Neural crest cell (in vitro differentiated cells): ENCODE measurements at regions not wholly inside any gene's neighbourhood (a gene's known extent, or its start where the extent isn't known, plus 50 kb on each side); places are given as distances from the start of the nearest gene placed in this dataset.

Experiments used
- DNase-seq: peaks from one replicate; pipeline ENCODE4 v3.0.0; 2021; ENCODE audit warnings: low read depth, mixed read lengths, low spot score
- H3K27ac Mint-ChIP-seq: one replicate; pipeline ENCODE4 v1.8.0; 2021; ENCODE audit warnings: mild to moderate bottlenecking, mixed read lengths; ENCODE audit not compliant: unreplicated experiment
- H3K27me3 Mint-ChIP-seq: 2 replicates; pipeline ENCODE4 v1.8.0; 2021; ENCODE audit warnings: low read depth, mild to moderate bottlenecking, mixed read lengths
- H3K36me3 Mint-ChIP-seq: 2 replicates; pipeline ENCODE4 v1.8.0; 2021; ENCODE audit warnings: low read depth, mild to moderate bottlenecking, mixed read lengths
- H3K4me1 Mint-ChIP-seq: 2 replicates; pipeline ENCODE4 v1.8.0; 2021; ENCODE audit warnings: mixed read lengths
- H3K4me3 Mint-ChIP-seq: one replicate; pipeline ENCODE4 v1.8.0; 2021; ENCODE audit warnings: mild to moderate bottlenecking, mixed read lengths
- H3K9me3 Mint-ChIP-seq: 2 replicates; pipeline ENCODE4 v1.8.0; 2021; ENCODE audit warnings: mixed read lengths
- TF ChIP-seq, protein P1 (sequence below): fragments of 200-600 bp; sonication (generic); conservative IDR thresholded peaks from 2 replicates; pipeline ENCODE4 v1.5.0; 2021; ENCODE audit warnings: antibody characterized with exemption, mild to moderate bottlenecking

DNA sequence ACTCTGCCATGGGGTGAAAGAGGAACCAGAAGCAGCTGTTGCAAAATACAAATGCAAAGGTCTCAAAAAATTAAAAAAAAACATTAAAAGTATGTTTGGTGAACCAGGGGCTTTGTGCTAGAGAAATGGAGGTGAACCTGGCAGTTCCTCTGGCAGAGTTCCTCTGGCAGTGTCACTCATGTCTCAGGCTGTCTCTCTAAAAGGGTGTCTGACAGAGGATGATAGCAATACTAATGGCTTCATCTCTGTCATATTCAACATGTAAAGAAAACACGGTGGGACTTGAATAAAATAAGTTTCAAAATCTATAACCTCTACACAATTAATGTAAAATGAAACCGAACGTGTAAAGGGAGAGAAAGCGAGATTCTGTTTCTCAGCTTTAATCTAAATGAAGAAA lies 375.7 kb upstream of the VWC2 start:
- TF ChIP-seq, protein P1, sequence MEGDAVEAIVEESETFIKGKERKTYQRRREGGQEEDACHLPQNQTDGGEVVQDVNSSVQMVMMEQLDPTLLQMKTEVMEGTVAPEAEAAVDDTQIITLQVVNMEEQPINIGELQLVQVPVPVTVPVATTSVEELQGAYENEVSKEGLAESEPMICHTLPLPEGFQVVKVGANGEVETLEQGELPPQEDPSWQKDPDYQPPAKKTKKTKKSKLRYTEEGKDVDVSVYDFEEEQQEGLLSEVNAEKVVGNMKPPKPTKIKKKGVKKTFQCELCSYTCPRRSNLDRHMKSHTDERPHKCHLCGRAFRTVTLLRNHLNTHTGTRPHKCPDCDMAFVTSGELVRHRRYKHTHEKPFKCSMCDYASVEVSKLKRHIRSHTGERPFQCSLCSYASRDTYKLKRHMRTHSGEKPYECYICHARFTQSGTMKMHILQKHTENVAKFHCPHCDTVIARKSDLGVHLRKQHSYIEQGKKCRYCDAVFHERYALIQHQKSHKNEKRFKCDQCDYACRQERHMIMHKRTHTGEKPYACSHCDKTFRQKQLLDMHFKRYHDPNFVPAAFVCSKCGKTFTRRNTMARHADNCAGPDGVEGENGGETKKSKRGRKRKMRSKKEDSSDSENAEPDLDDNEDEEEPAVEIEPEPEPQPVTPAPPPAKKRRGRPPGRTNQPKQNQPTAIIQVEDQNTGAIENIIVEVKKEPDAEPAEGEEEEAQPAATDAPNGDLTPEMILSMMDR: no peak
- H3K4me3 Mint-ChIP-seq: no peak overlapping the region
- H3K4me1 Mint-ChIP-seq: no peaks in the 10 kb centered on the region
- no peak overlapping the region for H3K27ac Mint-ChIP-seq
- H3K36me3 Mint-ChIP-seq: no peaks in the 10 kb centered on the region
- H3K9me3 Mint-ChIP-seq: no peaks in the 10 kb centered on the region
- no peaks in the 10 kb centered on the region for H3K27me3 Mint-ChIP-seq
- DNase-seq: no peak

DNA sequence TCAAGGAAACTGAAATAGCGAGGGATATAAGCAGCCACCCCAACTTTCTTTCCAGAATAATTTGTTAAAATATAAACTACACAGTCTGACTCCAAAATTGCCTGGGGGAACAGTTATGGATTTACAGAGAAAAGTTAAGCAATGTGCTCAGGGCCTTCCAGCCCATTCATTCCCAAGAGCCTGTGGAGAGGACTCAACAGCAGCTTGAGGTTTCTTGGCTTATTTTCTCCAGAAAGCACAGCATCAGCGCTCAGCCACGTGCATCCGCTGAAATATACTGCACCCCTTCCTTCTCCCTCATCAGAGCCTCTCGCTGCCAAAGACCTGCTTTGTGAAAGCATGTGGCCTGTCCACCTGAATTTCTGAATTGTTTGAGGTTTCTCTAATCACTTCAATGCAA lies 375.2 kb upstream of the VWC2 start:
- no peaks in the 10 kb centered on the region for H3K27me3 Mint-ChIP-seq
- no peak overlapping the region for H3K27ac Mint-ChIP-seq
- TF ChIP-seq, protein P1: no peak
- no peak overlapping the region for H3K4me3 Mint-ChIP-seq
- no peaks in the 10 kb centered on the region for H3K9me3 Mint-ChIP-seq
- no peaks in the 10 kb centered on the region for H3K36me3 Mint-ChIP-seq
- DNase-seq: no peak
- no peaks in the 10 kb centered on the region for H3K4me1 Mint-ChIP-seq

DNA sequence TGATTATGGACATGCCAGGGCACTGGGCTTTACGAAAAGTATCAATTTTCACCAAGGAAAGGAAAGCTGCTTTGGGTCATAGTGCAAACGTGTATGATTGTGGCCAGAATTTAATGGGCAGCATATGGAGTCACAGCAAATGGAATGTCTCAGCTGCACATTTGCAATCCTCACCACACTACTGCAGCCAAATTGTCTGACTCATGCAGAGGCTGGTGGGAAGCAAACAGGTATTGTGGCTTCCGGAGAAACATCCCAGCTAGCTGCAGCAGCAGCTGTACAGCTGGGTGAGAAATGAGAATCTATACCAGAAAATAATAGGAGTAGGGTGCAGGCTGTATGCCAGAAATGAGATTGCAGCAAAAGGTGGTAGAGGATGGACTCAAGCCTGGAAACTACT lies 374.7 kb upstream of the VWC2 start:
- H3K4me3 Mint-ChIP-seq: no peak overlapping the region
- no peaks in the 10 kb centered on the region for H3K36me3 Mint-ChIP-seq
- no peaks in the 10 kb centered on the region for H3K4me1 Mint-ChIP-seq
- no peaks in the 10 kb centered on the region for H3K27me3 Mint-ChIP-seq
- TF ChIP-seq, protein P1: no peak
- H3K9me3 Mint-ChIP-seq: no peaks in the 10 kb centered on the region
- DNase-seq: no peak
- H3K27ac Mint-ChIP-seq: no peak overlapping the region

DNA sequence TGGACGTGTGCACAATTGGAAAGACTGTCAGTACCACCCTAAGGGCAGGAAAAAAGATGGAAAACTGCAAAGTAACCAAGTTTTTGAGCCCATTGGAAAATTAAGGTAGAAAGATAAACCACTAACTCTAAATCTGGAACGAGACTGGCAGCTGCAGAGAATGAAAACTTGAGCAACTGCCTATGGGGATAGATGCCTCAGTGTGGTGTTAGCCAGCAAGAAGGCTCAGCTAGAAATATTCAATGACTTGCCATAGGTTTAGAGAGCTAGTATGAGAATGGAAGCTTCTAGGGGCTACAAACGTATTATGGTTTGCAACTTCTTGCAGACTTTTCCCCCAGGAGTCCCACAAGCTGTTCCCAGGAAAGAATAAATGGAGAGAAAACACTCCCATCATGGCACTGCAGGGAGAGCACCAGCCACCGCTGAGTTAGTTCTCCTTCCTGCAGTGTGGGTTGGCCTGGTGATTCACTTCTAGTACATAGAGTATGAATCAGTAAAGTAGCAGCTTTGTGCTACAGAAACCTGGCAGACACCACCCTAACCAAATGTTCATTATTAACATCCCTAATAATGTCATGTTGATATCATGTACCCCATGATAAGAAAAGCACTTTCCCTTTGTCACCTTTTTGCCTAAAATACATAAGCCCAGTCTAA lies 372.4 kb upstream of the VWC2 start:
- no peak for DNase-seq
- Mint-ChIP-seq H3K36me3 (no peaks in the 10 kb centered on the region), H3K4me1 (no peaks in the 10 kb centered on the region), H3K4me3 (no peak overlapping the region), H3K9me3 (peaks cover 2% of the 10 kb centered on the region), H3K27me3 (no peaks in the 10 kb centered on the region), H3K27ac (no peak overlapping the region)
- TF ChIP-seq, protein P1: no peak

DNA sequence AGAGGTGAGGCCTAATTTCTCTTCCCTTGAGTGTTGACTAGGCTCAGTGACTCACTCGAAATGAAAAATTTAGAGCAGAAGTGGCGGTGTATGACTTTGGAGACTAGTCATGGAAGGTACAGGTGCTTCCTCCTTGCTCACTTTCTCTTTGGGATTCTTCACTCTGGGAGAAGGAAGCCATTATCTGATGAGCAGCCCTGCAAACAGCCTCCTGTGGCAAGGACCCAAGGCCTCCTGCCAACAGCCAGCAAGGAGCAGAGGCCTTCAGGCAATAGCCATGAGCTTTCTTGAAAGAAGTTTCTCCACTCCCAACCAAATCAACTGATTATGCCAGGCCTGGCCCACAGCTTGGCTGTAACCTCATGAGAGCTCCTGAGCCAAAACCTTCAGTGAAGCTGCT lies 369.6 kb upstream of the VWC2 start:
- H3K9me3 Mint-ChIP-seq: peaks cover 2% of the 10 kb centered on the region
- TF ChIP-seq, protein P1: no peak
- no peak overlapping the region for H3K27ac Mint-ChIP-seq
- no peak for DNase-seq
- no peak overlapping the region for H3K4me3 Mint-ChIP-seq
- no peaks in the 10 kb centered on the region for H3K36me3 Mint-ChIP-seq
- no peaks in the 10 kb centered on the region for H3K4me1 Mint-ChIP-seq
- H3K27me3 Mint-ChIP-seq: no peaks in the 10 kb centered on the region
